ENCODE measurements at regions not wholly inside any gene's neighbourhood (a gene's known extent, or its start where the extent isn't known, plus 50 kb on each side); places are given as distances from the start of the nearest gene placed in this dataset.

- Histone ChIP-seq H3K9me3 (ENCODE audit: control insufficient read depth, insufficient read depth, low read length) (no peaks in the 10 kb centered on the region), H3K4me1 (ENCODE audit: control insufficient read depth, insufficient read depth, low read length) (no peaks in the 10 kb centered on the region), H3K9ac (ENCODE audit: low read depth, low read length) (no peak overlapping the region), H3K36me3 (ENCODE audit: control insufficient read depth, insufficient read depth, low read length) (no peaks in the 10 kb centered on the region), H3K27me3 (ENCODE audit: control insufficient read depth, insufficient read depth, low read length) (no peaks in the 10 kb centered on the region), H3K4me3 (ENCODE audit: low read depth, low read length) (no peak overlapping the region), H3K27ac (ENCODE audit: low read depth, low read length) (no peak overlapping the region)
These were observed 154.8 kb upstream of the ROBO1 start for GRCh38 chr3:79922633-79923032.

- no peak overlapping the region for H3K27ac ChIP-seq (ENCODE audit: low read depth, low read length)
- no peaks in the 10 kb centered on the region for H3K4me1 ChIP-seq (ENCODE audit: control insufficient read depth, insufficient read depth, low read length)
- no peak overlapping the region for H3K9ac ChIP-seq (ENCODE audit: low read depth, low read length)
- no peaks in the 10 kb centered on the region for H3K9me3 ChIP-seq (ENCODE audit: control insufficient read depth, insufficient read depth, low read length)
- no peaks in the 10 kb centered on the region for H3K27me3 ChIP-seq (ENCODE audit: control insufficient read depth, insufficient read depth, low read length)
- H3K36me3 ChIP-seq (ENCODE audit: control insufficient read depth, insufficient read depth, low read length): no peaks in the 10 kb centered on the region
- no peak overlapping the region for H3K4me3 ChIP-seq (ENCODE audit: low read depth, low read length)
These were observed 149.8 kb upstream of the ROBO1 start for GRCh38 chr3:79917561-79917960.

- Histone ChIP-seq H3K4me3 (ENCODE audit: low read depth, low read length) (no peak overlapping the region), H3K27ac (ENCODE audit: low read depth, low read length) (no peak overlapping the region), H3K4me1 (ENCODE audit: control insufficient read depth, insufficient read depth, low read length) (no peaks in the 10 kb centered on the region), H3K36me3 (ENCODE audit: control insufficient read depth, insufficient read depth, low read length) (no peaks in the 10 kb centered on the region), H3K9me3 (ENCODE audit: control insufficient read depth, insufficient read depth, low read length) (no peaks in the 10 kb centered on the region), H3K9ac (ENCODE audit: low read depth, low read length) (no peak overlapping the region), H3K27me3 (ENCODE audit: control insufficient read depth, insufficient read depth, low read length) (no peaks in the 10 kb centered on the region)
These were observed 142.5 kb upstream of the ROBO1 start for GRCh38 chr3:79910337-79910736.

- no peaks in the 10 kb centered on the region for H3K4me1 ChIP-seq (ENCODE audit: control insufficient read depth, insufficient read depth, low read length)
- H3K9ac ChIP-seq (ENCODE audit: low read depth, low read length): no peak overlapping the region
- H3K27ac ChIP-seq (ENCODE audit: low read depth, low read length): no peak overlapping the region
- H3K36me3 ChIP-seq (ENCODE audit: control insufficient read depth, insufficient read depth, low read length): no peaks in the 10 kb centered on the region
- H3K9me3 ChIP-seq (ENCODE audit: control insufficient read depth, insufficient read depth, low read length): no peaks in the 10 kb centered on the region
- no peak overlapping the region for H3K4me3 ChIP-seq (ENCODE audit: low read depth, low read length)
- H3K27me3 ChIP-seq (ENCODE audit: control insufficient read depth, insufficient read depth, low read length): no peaks in the 10 kb centered on the region
These were observed 138.3 kb upstream of the ROBO1 start for GRCh38 chr3:79906106-79906505.

- H3K4me1 ChIP-seq (ENCODE audit: control insufficient read depth, insufficient read depth, low read length): no peaks in the 10 kb centered on the region
- no peak overlapping the region for H3K9ac ChIP-seq (ENCODE audit: low read depth, low read length)
- H3K4me3 ChIP-seq (ENCODE audit: low read depth, low read length): no peak overlapping the region
- no peaks in the 10 kb centered on the region for H3K27me3 ChIP-seq (ENCODE audit: control insufficient read depth, insufficient read depth, low read length)
- H3K9me3 ChIP-seq (ENCODE audit: control insufficient read depth, insufficient read depth, low read length): no peaks in the 10 kb centered on the region
- H3K27ac ChIP-seq (ENCODE audit: low read depth, low read length): no peak overlapping the region
- H3K36me3 ChIP-seq (ENCODE audit: control insufficient read depth, insufficient read depth, low read length): no peaks in the 10 kb centered on the region
These were observed 134.4 kb upstream of the ROBO1 start for GRCh38 chr3:79902151-79902550.

- no peaks in the 10 kb centered on the region for H3K4me1 ChIP-seq (ENCODE audit: control insufficient read depth, insufficient read depth, low read length)
- no peaks in the 10 kb centered on the region for H3K27me3 ChIP-seq (ENCODE audit: control insufficient read depth, insufficient read depth, low read length)
- no peak overlapping the region for H3K9ac ChIP-seq (ENCODE audit: low read depth, low read length)
These were observed 131.1 kb upstream of the ROBO1 start for GRCh38 chr3:79898907-79899306.

GRCh38 chr3:79896086-79896485 lies 128.3 kb upstream of the ROBO1 start:
- Histone ChIP-seq H3K4me3 (ENCODE audit: low read depth, low read length) (no peak overlapping the region), H3K4me1 (ENCODE audit: control insufficient read depth, insufficient read depth, low read length) (no peaks in the 10 kb centered on the region), H3K9me3 (ENCODE audit: control insufficient read depth, insufficient read depth, low read length) (no peaks in the 10 kb centered on the region), H3K27ac (ENCODE audit: low read depth, low read length) (no peak overlapping the region), H3K27me3 (ENCODE audit: control insufficient read depth, insufficient read depth, low read length) (no peaks in the 10 kb centered on the region), H3K9ac (ENCODE audit: low read depth, low read length) (no peak overlapping the region), H3K36me3 (ENCODE audit: control insufficient read depth, insufficient read depth, low read length) (no peaks in the 10 kb centered on the region)

More at GRCh38 chr3:79898907-79899306, 131.1 kb upstream of the ROBO1 start:
- no peak overlapping the region for H3K27ac ChIP-seq (ENCODE audit: low read depth, low read length)
- no peaks in the 10 kb centered on the region for H3K36me3 ChIP-seq (ENCODE audit: control insufficient read depth, insufficient read depth, low read length)
- H3K4me3 ChIP-seq (ENCODE audit: low read depth, low read length): no peak overlapping the region
- H3K9me3 ChIP-seq (ENCODE audit: control insufficient read depth, insufficient read depth, low read length): no peaks in the 10 kb centered on the region

- Histone ChIP-seq H3K4me1 (ENCODE audit: control insufficient read depth, insufficient read depth, low read length) (no peaks in the 10 kb centered on the region), H3K36me3 (ENCODE audit: control insufficient read depth, insufficient read depth, low read length) (no peaks in the 10 kb centered on the region), H3K9me3 (ENCODE audit: control insufficient read depth, insufficient read depth, low read length) (no peaks in the 10 kb centered on the region), H3K9ac (ENCODE audit: low read depth, low read length) (no peak overlapping the region), H3K27ac (ENCODE audit: low read depth, low read length) (no peak overlapping the region), H3K27me3 (ENCODE audit: control insufficient read depth, insufficient read depth, low read length) (no peaks in the 10 kb centered on the region), H3K4me3 (ENCODE audit: low read depth, low read length) (no peak overlapping the region)
These were observed 119.4 kb upstream of the ROBO1 start for GRCh38 chr3:79887213-79887612.

- H3K9ac ChIP-seq (ENCODE audit: low read depth, low read length): no peak overlapping the region
- no peaks in the 10 kb centered on the region for H3K4me1 ChIP-seq (ENCODE audit: control insufficient read depth, insufficient read depth, low read length)
- no peak overlapping the region for H3K27ac ChIP-seq (ENCODE audit: low read depth, low read length)
- no peaks in the 10 kb centered on the region for H3K9me3 ChIP-seq (ENCODE audit: control insufficient read depth, insufficient read depth, low read length)
- H3K36me3 ChIP-seq (ENCODE audit: control insufficient read depth, insufficient read depth, low read length): no peaks in the 10 kb centered on the region
- H3K27me3 ChIP-seq (ENCODE audit: control insufficient read depth, insufficient read depth, low read length): no peaks in the 10 kb centered on the region
- no peak overlapping the region for H3K4me3 ChIP-seq (ENCODE audit: low read depth, low read length)
These were observed 118.4 kb upstream of the ROBO1 start for GRCh38 chr3:79886204-79886603.

GRCh38 chr3:79885407-79885806 lies 117.6 kb upstream of the ROBO1 start:
- Histone ChIP-seq H3K4me3 (ENCODE audit: low read depth, low read length) (no peak overlapping the region), H3K4me1 (ENCODE audit: control insufficient read depth, insufficient read depth, low read length) (no peaks in the 10 kb centered on the region), H3K27ac (ENCODE audit: low read depth, low read length) (no peak overlapping the region), H3K9me3 (ENCODE audit: control insufficient read depth, insufficient read depth, low read length) (no peaks in the 10 kb centered on the region), H3K27me3 (ENCODE audit: control insufficient read depth, insufficient read depth, low read length) (no peaks in the 10 kb centered on the region), H3K9ac (ENCODE audit: low read depth, low read length) (no peak overlapping the region), H3K36me3 (ENCODE audit: control insufficient read depth, insufficient read depth, low read length) (no peaks in the 10 kb centered on the region)

- Histone ChIP-seq H3K27me3 (ENCODE audit: control insufficient read depth, insufficient read depth, low read length) (no peaks in the 10 kb centered on the region), H3K27ac (ENCODE audit: low read depth, low read length) (no peak overlapping the region), H3K4me1 (ENCODE audit: control insufficient read depth, insufficient read depth, low read length) (no peaks in the 10 kb centered on the region), H3K9ac (ENCODE audit: low read depth, low read length) (no peak overlapping the region), H3K9me3 (ENCODE audit: control insufficient read depth, insufficient read depth, low read length) (no peaks in the 10 kb centered on the region), H3K4me3 (ENCODE audit: low read depth, low read length) (no peak overlapping the region), H3K36me3 (ENCODE audit: control insufficient read depth, insufficient read depth, low read length) (no peaks in the 10 kb centered on the region)
These were observed 116.6 kb upstream of the ROBO1 start for GRCh38 chr3:79884354-79884753.

- no peak overlapping the region for H3K9ac ChIP-seq (ENCODE audit: low read depth, low read length)
- no peaks in the 10 kb centered on the region for H3K36me3 ChIP-seq (ENCODE audit: control insufficient read depth, insufficient read depth, low read length)
- no peaks in the 10 kb centered on the region for H3K27me3 ChIP-seq (ENCODE audit: control insufficient read depth, insufficient read depth, low read length)
- no peak overlapping the region for H3K4me3 ChIP-seq (ENCODE audit: low read depth, low read length)
- H3K9me3 ChIP-seq (ENCODE audit: control insufficient read depth, insufficient read depth, low read length): peaks cover 4% of the 10 kb centered on the region; the same call in 1 of the 2 replicates
- no peaks in the 10 kb centered on the region for H3K4me1 ChIP-seq (ENCODE audit: control insufficient read depth, insufficient read depth, low read length)
- H3K27ac ChIP-seq (ENCODE audit: low read depth, low read length): no peak overlapping the region
These were observed 113.6 kb upstream of the ROBO1 start for GRCh38 chr3:79881431-79881830.
